Fibroblast of lung (primary cell): ENCODE measurements at regions not wholly inside any gene's neighbourhood (a gene's known extent, or its start where the extent isn't known, plus 50 kb on each side); places are given as distances from the start of the nearest gene placed in this dataset.

Experiments used
- DNase-seq, 2 donors: peaks; one replicate each; pipeline versions ENCODE4 v3.0.0 to v3.0.0-alpha.2; 2010; ENCODE audit warnings: low read depth in 2 of 2
- H2AFZ ChIP-seq: 2 replicates; pipeline ENCODE4 v1.5.1; 2012; ENCODE audit warnings: low read length, control low read depth, inconsistent platforms
- H3K27ac ChIP-seq: 2 replicates; pipeline ENCODE4 v1.5.1; 2011; ENCODE audit warnings: low read length, control low read depth; ENCODE audit not compliant: insufficient read depth
- H3K27me3 ChIP-seq: 2 replicates; pipeline ENCODE4 v1.5.1; 2011; ENCODE audit warnings: mild to moderate bottlenecking, low read length; ENCODE audit not compliant: control insufficient read depth, insufficient read depth
- H3K36me3 ChIP-seq: 2 replicates; pipeline ENCODE4 v1.5.1; 2011; ENCODE audit warnings: low read length; ENCODE audit not compliant: control insufficient read depth, insufficient read depth
- H3K4me1 ChIP-seq: 2 replicates; pipeline ENCODE4 v1.5.1; 2011; ENCODE audit warnings: low read length; ENCODE audit not compliant: control insufficient read depth, insufficient read depth; ENCODE audit errors: extremely low read depth
- H3K4me2 ChIP-seq: 2 replicates; pipeline ENCODE4 v1.5.1; 2011; ENCODE audit warnings: low read length, control low read depth; ENCODE audit not compliant: insufficient read depth; ENCODE audit errors: extremely low read depth
- H3K4me3 ChIP-seq, 4 experiments: fragments of 200-600 bp in 1 of 4; sonication (generic) in 1 of 4; replicated peaks in 1 of 4; 2 replicates each; pipeline ENCODE4 v1.5.1; 2011 to 2016; ENCODE audit warnings: low read length in 4 of 4, low read depth in 3 of 4, mild to moderate bottlenecking in 3 of 4, control low read depth in 2 of 4, inconsistent platforms in 1 of 4, mixed read lengths in 1 of 4; ENCODE audit not compliant: insufficient read depth in 1 of 4; ENCODE audit errors: control extremely low read depth in 1 of 4
- H3K79me2 ChIP-seq: 2 replicates; pipeline ENCODE4 v1.5.1; 2012; ENCODE audit warnings: mild to moderate bottlenecking, low read length, inconsistent platforms; ENCODE audit not compliant: control insufficient read depth, insufficient read depth
- H3K9ac ChIP-seq: 2 replicates; pipeline ENCODE4 v1.5.1; 2011; ENCODE audit warnings: mild to moderate bottlenecking, low read length, control low read depth; ENCODE audit not compliant: insufficient read depth
- H3K9me3 ChIP-seq: 2 replicates; pipeline ENCODE4 v1.5.1; 2012; ENCODE audit warnings: low read depth, low read length; ENCODE audit not compliant: control insufficient read depth, insufficient read depth
- H4K20me1 ChIP-seq: 2 replicates; pipeline ENCODE4 v1.5.1; 2011; ENCODE audit warnings: low read length; ENCODE audit not compliant: control insufficient read depth, insufficient read depth; ENCODE audit errors: extremely low read depth
- EZH2 ChIP-seq: IDR thresholded peaks from 2 replicates; pipeline ENCODE4 v1.5.1; 2012; ENCODE audit warnings: low read length, control low read depth, mild to moderate bottlenecking; ENCODE audit errors: missing control alignments
- TF ChIP-seq, protein P1 (sequence below), 2 donors: IDR thresholded peaks in 1 of 2; conservative IDR thresholded peaks in 1 of 2; 1 replicate in 1 of 2; 2 replicates in 1 of 2; pipeline ENCODE4 v1.5.1; 2011 to 2012; ENCODE audit warnings: low read length in 2 of 2, control low read depth in 1 of 2, inconsistent platforms in 1 of 2, low read depth in 1 of 2, mild to moderate bottlenecking in 1 of 2

DNA sequence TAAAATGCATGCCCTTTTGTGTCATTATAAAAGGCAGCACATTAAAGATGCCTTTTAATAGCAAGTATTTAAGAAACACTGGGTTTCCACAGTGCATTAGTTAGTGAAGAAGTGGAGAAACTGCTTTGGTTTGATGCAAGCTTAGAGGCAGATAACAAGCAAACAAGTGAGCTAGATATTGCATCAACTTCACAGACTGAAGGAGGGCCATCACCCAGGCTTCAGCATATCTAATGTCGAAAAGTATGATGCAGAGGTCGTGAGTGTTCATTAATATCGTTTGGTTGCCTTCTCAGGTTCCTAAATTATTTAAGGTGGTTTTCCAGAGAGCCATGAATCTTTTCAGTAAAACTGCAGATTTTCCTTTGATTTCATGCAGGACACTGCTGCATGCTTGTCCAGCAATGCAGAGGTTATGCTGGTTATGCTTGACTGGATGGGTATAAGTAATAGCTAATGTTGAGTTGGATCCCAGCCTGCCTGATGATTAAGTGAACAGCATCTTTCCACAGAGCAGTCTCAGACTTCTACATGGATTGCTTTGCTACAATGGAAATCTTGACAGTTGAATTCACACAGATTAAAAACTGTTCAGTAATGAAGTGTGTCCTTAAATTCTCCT is 69.7 kb upstream of the IPO9 start:
- H3K36me3 ChIP-seq = no peaks in the 10 kb centered on the region
- H3K4me3 ChIP-seq = no peak overlapping the region
- H3K79me2 ChIP-seq = peaks cover 82% of the 10 kb centered on the region
- no peak overlapping the region for H3K27ac ChIP-seq
- no peak for TF ChIP-seq EZH2
- TF ChIP-seq, protein P1, sequence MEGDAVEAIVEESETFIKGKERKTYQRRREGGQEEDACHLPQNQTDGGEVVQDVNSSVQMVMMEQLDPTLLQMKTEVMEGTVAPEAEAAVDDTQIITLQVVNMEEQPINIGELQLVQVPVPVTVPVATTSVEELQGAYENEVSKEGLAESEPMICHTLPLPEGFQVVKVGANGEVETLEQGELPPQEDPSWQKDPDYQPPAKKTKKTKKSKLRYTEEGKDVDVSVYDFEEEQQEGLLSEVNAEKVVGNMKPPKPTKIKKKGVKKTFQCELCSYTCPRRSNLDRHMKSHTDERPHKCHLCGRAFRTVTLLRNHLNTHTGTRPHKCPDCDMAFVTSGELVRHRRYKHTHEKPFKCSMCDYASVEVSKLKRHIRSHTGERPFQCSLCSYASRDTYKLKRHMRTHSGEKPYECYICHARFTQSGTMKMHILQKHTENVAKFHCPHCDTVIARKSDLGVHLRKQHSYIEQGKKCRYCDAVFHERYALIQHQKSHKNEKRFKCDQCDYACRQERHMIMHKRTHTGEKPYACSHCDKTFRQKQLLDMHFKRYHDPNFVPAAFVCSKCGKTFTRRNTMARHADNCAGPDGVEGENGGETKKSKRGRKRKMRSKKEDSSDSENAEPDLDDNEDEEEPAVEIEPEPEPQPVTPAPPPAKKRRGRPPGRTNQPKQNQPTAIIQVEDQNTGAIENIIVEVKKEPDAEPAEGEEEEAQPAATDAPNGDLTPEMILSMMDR (conservative IDR thresholded peaks at IDR 0.05 in 1 of 2, IDR thresholded peaks at IDR 0.05 in 1 of 2; ENCODE audit: low read depth in 1 of 2, low read length in 2 of 2) = no peak
- H3K9ac ChIP-seq = no peak overlapping the region
- no peaks in the 10 kb centered on the region for H3K9me3 ChIP-seq
- H3K4me1 ChIP-seq = peaks cover 49% of the 10 kb centered on the region
- no peak overlapping the region for H3K4me2 ChIP-seq
- H3K27me3 ChIP-seq = no peaks in the 10 kb centered on the region
- H4K20me1 ChIP-seq = peaks cover 8% of the 10 kb centered on the region
- DNase-seq = peak; percentile 50 to 90
- H2AFZ ChIP-seq = no peak overlapping the region

DNA sequence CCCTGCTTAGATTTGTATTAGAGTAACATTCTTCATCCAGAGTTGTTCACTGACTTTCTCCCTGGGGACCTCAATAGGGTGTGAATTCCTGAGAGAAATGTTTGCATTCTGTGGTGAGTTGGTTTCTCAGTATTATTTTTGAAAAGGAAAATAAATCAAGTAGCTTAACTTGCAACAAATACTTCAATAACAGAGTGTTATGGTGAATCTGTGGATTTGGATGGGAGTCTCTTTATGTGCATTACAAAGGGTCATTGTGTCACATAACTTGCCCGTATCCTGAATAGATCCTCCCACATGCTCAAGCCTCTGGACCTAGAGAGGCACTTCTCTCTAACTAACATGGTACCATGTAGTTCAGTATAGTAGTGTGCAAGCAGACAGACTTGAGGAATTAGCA is 68.4 kb upstream of the IPO9 start:
- H3K36me3 ChIP-seq = no peaks in the 10 kb centered on the region
- TF ChIP-seq, protein P1 (conservative IDR thresholded peaks at IDR 0.05 in 1 of 2, IDR thresholded peaks at IDR 0.05 in 1 of 2; ENCODE audit: low read depth in 1 of 2, low read length in 2 of 2) = no peak
- no peak for TF ChIP-seq EZH2
- peaks cover 8% of the 10 kb centered on the region for H4K20me1 ChIP-seq
- no peak overlapping the region for H3K4me3 ChIP-seq
- no peak overlapping the region for H2AFZ ChIP-seq
- H3K4me2 ChIP-seq = no peak overlapping the region
- H3K79me2 ChIP-seq = peaks cover 85% of the 10 kb centered on the region
- no peaks in the 10 kb centered on the region for H3K9me3 ChIP-seq
- peak; percentile 64 to 71 for DNase-seq
- H3K27me3 ChIP-seq = no peaks in the 10 kb centered on the region
- peak overlapping the region; percentile 6 for H3K27ac ChIP-seq
- H3K4me1 ChIP-seq = peaks cover 48% of the 10 kb centered on the region
- no peak overlapping the region for H3K9ac ChIP-seq

DNA sequence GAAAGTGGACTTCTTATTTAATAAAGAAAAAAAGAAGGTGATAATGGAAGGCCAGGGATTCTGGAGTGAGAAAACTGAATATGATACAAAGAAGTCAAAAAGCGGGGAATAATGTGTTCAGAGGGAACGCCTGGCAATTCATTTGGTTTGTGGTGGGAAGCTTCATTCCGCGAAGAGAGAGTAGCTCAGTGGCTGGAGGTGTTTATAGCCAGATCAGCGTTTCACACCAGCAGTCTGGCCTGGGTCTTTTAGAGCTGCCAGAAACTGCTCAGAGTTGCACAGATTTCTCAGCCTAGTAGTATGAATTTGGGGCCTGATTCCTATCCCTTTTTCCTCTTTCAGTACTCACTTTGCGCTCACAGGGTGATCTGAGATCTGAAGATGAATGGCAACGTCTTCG is 67.8 kb upstream of the IPO9 start:
- Histone ChIP-seq H3K36me3 (no peaks in the 10 kb centered on the region), H3K79me2 (peaks cover 85% of the 10 kb centered on the region), H3K4me2 (no peak overlapping the region), H3K4me3 (no peak overlapping the region), H3K27me3 (no peaks in the 10 kb centered on the region), H3K27ac (peak overlapping the region; percentile 6), H4K20me1 (peaks cover 8% of the 10 kb centered on the region), H3K9ac (no peak overlapping the region), H3K9me3 (no peaks in the 10 kb centered on the region), H3K4me1 (peaks cover 46% of the 10 kb centered on the region), H2AFZ (no peak overlapping the region)
- DNase-seq = no peak
- TF ChIP-seq, protein P1 (conservative IDR thresholded peaks at IDR 0.05 in 1 of 2, IDR thresholded peaks at IDR 0.05 in 1 of 2; ENCODE audit: low read depth in 1 of 2, low read length in 2 of 2) = no peak
- no peak for TF ChIP-seq EZH2
